Loucy (cell line): ENCODE measurements at regions not wholly inside any gene's neighbourhood (a gene's known extent, or its start where the extent isn't known, plus 50 kb on each side); places are given as distances from the start of the nearest gene placed in this dataset.

Experiments used
- EZH2phosphoT487 ChIP-seq: fragments of 200-600 bp; IDR thresholded peaks from 2 replicates; pipeline ENCODE4 v1.6.1; 2018; ENCODE audit warnings: antibody characterized with exemption, mild to moderate bottlenecking, moderate library complexity, borderline replicate concordance
- TF ChIP-seq, protein P1 (sequence below): fragments of 200-600 bp; sonication (generic); conservative IDR thresholded peaks from 2 replicates; pipeline ENCODE4 v1.5.1; 2014; ENCODE audit warnings: mild to moderate bottlenecking, antibody characterized with exemption, low read length

DNA sequence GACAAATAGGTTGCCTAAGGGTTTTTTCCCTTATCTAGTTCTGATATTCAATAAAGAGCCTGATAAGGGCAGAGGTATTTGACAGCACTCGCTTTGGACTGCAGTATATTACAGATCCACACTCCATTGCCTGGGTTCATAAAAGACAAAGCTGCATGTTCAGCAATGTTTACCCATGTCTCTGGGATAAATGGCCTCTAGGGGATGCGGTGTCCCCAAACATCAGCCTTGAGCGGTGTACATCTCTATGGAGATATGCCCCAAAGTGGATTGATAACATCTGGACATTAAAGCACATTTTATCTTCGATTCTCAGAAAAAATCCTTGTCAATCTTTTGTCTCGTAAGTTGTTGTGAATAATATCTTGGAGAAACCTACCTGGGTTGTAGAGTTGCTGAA is 660.8 kb upstream of the AADAT start:
- TF ChIP-seq, protein P1, sequence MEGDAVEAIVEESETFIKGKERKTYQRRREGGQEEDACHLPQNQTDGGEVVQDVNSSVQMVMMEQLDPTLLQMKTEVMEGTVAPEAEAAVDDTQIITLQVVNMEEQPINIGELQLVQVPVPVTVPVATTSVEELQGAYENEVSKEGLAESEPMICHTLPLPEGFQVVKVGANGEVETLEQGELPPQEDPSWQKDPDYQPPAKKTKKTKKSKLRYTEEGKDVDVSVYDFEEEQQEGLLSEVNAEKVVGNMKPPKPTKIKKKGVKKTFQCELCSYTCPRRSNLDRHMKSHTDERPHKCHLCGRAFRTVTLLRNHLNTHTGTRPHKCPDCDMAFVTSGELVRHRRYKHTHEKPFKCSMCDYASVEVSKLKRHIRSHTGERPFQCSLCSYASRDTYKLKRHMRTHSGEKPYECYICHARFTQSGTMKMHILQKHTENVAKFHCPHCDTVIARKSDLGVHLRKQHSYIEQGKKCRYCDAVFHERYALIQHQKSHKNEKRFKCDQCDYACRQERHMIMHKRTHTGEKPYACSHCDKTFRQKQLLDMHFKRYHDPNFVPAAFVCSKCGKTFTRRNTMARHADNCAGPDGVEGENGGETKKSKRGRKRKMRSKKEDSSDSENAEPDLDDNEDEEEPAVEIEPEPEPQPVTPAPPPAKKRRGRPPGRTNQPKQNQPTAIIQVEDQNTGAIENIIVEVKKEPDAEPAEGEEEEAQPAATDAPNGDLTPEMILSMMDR = no peak; the same call in 1 of the 2 replicates
- no peak for TF ChIP-seq EZH2phosphoT487
